ENCODE measurements at regions not wholly inside any gene's neighbourhood (a gene's known extent, or its start where the extent isn't known, plus 50 kb on each side); places are given as distances from the start of the nearest gene placed in this dataset.

GRCh38 chr6:121578216-121578615 is 142.8 kb downstream of the GJA1 start:
- no peak for TF ChIP-seq CTCF (conservative IDR thresholded peaks at IDR 0.05; ENCODE audit: low read length)
- no peak overlapping the region for H3K4me3 ChIP-seq (ENCODE audit: low read length)
- DNase-seq (ENCODE audit: low read depth), result no peak

DNA sequence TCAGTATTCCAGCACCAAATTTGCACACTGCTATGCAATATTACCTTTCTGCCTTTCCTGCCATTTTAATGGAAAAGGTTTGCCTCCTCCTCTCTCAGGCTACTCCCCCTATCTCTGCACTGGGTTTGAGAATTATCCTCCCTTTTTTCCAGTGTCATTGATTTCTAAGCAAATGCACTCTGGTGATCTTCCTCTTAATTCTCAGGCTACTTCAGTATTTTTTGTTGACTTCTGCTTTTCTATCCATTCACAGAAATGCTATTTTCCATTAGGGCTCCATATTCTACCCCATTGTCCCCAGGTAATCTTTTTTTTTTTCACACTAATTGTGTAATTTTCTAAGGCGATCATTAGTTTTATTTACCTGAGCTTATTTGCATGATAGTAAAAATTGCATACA is 144.0 kb downstream of the GJA1 start:
- no peak for DNase-seq (ENCODE audit: low read depth)
- H3K4me3 ChIP-seq (ENCODE audit: low read length), result no peak overlapping the region
- TF ChIP-seq CTCF (conservative IDR thresholded peaks at IDR 0.05; ENCODE audit: low read length), result no peak

GRCh38 chr6:121581327-121581726 is 145.9 kb downstream of the GJA1 start:
- no peak for TF ChIP-seq CTCF (conservative IDR thresholded peaks at IDR 0.05; ENCODE audit: low read length)
- no peak for DNase-seq (ENCODE audit: low read depth)
- H3K4me3 ChIP-seq (ENCODE audit: low read length), result no peak overlapping the region

DNA sequence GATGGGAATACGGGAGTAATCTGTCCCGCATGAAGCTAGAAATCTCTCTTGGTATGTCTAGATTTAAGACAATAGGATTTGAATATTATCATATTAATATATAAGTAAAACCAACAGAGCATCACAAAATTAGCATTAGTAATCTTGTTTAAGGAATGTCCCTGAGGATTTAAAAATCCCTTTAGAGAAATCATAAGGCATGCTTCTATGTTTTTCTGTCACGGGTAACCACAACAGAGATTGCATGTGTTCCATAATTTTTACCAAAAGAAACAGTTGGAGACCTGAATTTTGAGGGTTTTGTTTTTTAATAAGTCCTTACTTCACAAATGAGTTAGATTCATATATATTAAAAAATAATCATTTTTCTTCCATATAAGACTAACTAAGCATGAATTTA is 146.8 kb downstream of the GJA1 start:
- TF ChIP-seq CTCF (conservative IDR thresholded peaks at IDR 0.05; ENCODE audit: low read length), result no peak
- no peak for DNase-seq (ENCODE audit: low read depth)
- H3K4me3 ChIP-seq (ENCODE audit: low read length), result no peak overlapping the region

DNA sequence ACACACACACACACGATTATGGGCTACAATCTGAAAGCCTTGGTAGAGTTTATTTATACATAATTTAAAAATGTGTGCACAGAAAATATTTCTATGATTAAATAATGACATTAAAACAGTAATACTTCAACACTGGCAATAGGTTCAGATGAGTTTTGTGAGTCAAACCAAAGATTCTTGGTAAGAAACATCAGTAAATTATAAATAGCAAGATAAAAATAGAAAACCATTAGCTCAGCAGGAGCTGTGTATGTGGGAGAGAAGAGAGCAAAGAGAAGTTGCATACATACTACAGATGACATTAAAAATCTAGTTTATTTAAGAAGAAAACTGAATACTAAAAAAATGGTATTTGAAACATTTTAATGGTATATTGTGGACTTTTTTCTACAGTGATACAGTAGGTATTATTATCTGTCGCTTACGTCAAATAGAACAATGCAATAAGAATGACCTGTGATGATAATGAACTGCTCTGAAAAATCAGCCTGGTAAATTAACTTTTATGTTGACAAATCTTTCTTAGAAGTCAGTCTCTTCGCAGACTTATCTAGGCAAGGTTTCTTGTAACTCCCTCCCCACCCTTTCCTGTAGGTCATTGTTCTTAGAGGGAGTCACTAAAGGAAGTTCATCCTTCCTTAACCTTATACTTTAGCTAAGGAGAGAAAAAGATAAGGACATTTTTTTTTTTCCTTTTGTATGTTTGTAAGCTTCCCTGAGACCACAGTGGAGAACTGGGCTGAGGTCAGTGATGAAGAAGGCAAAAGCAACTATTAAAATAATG is 149.3 kb downstream of the GJA1 start:
- peak; percentile 62 for DNase-seq (ENCODE audit: low read depth)

GRCh38 chr6:121590438-121590837 is 155.0 kb downstream of the GJA1 start:
- DNase-seq (ENCODE audit: low read depth), result peak; percentile 30
- no peak for TF ChIP-seq CTCF (conservative IDR thresholded peaks at IDR 0.05; ENCODE audit: low read length)
- no peak overlapping the region for H3K4me3 ChIP-seq (ENCODE audit: low read length)

More for the DNA sequence above, 149.3 kb downstream of the GJA1 start:
- TF ChIP-seq CTCF (conservative IDR thresholded peaks at IDR 0.05; ENCODE audit: low read length), result no peak
- H3K4me3 ChIP-seq (ENCODE audit: low read length), result no peak overlapping the region

DNA sequence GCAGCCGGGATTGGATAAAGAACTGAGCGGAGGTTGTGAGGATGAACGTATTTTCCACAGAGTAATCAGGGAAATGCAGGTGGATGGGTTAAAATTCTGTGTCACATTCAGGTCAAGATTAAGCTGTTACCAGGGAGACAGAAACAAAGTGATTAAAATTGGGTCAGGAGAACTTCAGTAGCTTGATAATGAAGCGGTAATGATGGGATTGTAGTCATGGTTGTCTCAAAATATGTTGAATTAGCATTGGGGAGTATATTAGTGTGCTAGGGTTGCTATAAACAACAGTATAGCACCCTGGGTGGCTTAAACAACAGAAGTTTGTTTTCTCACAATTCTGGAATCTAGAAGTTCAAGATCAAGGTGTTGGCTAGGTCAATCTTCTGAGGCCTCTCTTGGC is 155.5 kb downstream of the GJA1 start:
- no peak for DNase-seq (ENCODE audit: low read depth)
- no peak overlapping the region for H3K4me3 ChIP-seq (ENCODE audit: low read length)

More for the DNA sequence above, 155.5 kb downstream of the GJA1 start:
- TF ChIP-seq CTCF (conservative IDR thresholded peaks at IDR 0.05; ENCODE audit: low read length), result no peak
